ENCODE measurements at regions not wholly inside any gene's neighbourhood (a gene's known extent, or its start where the extent isn't known, plus 50 kb on each side); places are given as distances from the start of the nearest gene placed in this dataset.

DNA sequence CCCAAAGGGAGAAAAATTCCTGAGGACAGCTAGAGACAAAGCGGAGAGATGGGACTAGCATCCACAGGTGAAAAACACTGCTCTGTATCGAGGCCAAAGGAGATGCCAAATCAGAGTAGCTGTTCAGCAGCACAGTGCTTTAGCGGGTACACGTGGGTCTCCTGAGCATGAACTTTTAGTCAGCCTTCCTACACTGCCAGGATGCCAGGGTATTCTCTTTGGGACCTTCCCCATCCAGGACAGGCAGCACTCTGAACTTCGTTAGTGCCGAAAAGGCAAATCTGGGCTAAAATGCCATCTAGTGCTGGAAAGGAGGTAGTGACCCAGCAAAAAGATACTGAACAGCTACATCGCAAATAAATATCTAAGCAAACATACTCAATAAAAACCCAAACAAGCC, 64.9 kb downstream of the C6orf58 start:
- DNase-seq, result peak; percentile 32
